ENCODE measurements at regions not wholly inside any gene's neighbourhood (a gene's known extent, or its start where the extent isn't known, plus 50 kb on each side); places are given as distances from the start of the nearest gene placed in this dataset.

- ATAC-seq: no peak
These were observed 68.6 kb upstream of the FOXA2 start for GRCh38 chr20:22652681-22653588.

- no peak for ATAC-seq
These were observed 69.6 kb upstream of the FOXA2 start for GRCh38 chr20:22653658-22654642.

GRCh38 chr20:22663528-22664025 is 79.2 kb upstream of the FOXA2 start:
- no peak for ATAC-seq

- ATAC-seq: no peak
These were observed 82.8 kb upstream of the FOXA2 start for GRCh38 chr20:22667198-22667597.

DNA sequence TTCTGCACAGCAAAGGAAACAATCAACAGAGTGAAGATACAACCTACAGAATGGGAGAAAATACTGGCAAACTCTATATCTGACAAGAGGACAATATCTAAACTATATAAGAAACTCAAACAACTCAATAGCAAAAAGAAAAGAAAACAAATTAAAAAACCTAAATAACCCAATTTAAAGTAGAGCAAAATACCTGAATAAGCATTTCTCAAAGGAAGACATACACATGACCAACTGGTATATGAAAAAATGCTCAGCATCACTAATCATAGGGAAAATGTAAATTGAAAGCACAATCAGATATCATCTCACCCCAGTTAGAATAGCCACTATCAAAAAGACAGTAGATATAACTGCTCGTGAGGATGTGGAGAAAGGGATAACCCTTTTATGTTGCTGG is 87.8 kb upstream of the FOXA2 start:
- no peak for ATAC-seq

DNA sequence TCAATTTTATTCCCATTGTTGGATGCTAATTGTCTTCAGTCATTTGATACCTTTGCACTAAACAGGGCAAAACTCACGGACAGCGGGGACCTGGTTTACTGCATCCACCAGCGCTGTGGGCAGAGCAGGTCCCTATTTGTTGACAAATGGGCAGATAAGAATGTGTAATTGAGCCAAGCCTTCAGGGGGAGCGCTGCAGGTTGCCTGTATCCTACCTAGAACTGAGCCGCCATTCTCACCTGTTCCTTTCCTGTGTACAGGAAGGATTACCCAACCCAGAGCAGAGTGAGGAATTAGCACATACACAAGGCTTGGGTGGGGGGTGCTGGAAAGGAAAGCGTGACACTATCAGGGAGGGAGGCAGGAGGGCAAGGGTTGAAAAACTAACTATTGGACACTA is 89.1 kb upstream of the FOXA2 start:
- ATAC-seq: no peak

DNA sequence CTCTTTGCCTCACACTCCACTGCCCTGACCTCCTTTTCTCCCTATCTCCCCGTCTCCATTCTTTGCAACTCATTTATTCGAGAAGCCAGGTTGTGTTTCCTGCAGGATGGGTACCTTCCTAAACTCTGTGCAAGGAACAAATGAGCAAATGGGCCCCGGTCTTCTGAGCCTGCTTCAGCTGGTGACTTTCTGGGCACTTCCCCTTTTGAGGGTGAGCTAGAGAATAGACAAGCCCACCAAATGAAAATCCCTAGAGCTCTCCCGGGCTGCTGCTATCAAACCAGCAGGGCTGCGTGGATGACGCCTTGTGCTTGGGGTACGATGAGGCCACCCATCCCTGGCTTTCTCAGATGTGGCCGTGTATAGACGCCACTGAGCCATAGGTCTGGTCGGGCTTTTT is 91.0 kb upstream of the FOXA2 start:
- ATAC-seq: no peak

DNA sequence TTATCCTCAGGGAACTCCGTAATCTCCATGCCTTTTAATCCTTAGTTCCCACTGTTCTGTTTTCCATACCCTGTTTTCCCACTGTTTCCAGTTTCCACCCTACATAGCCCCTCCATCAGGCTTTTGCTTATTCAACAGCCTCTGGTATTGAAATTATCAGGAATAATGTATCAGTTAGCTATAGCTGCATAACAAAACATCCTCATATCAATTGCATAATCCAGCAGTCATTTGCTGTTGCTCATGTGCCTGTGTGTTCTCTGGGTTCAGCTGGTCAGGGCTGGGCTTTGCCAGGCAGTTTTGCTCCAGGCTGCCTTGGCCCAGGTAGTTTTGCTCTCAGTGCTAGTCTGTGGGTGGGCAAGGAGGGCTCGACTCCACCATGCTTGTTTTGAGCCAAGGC is 94.3 kb upstream of the FOXA2 start:
- ATAC-seq: no peak

DNA sequence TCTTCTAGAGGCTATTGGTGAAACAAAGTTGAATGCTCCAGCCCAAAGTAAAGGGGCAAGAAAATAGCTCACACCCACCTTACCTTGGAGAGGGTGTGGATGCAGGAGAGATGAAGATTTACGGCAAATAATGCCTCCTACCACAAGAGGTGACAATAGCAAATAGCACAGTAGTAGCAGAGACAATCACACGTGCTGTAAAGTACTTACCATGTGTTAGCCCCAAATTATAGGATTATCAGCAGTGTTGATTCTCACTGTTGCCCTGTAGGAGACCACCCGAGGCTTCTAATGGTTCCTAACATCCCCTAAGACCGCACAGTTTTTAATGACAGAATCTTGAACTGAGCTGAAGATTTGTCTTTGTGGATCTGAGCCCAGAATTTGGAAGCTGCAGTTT is 94.8 kb upstream of the FOXA2 start:
- no peak for ATAC-seq

DNA sequence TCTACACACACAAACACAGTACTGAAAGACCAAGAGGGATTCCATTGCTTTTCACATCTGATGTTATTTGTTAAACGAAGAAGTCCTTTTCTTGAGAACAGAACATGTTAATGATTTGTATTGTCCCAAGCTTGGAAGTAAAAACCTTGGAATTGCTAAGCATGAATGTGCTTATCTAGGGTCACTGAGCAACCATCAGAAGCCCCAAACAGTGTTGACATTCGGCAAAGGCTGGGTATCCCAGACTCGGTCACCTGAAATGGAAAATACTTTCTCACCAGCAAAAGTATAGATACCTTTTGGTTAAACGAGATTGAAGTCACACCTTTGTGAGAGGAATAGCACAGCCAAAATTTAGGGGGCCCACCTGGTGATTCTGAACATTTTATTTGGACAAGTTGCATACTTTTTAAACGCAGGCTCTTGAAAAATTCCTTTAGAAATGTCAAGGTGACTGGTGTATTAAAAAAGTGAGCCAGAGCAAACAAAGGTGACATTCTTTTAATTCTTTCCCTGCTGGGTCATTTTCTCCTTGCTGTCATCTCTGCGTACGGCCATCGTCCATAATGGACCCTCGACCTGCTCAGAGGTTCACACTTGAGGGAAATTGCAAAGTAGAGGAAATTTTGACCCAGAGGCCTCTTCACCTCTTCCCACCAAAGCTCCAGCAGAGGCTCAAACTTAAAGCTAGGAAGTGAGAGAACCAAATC is 95.8 kb upstream of the FOXA2 start:
- ATAC-seq: no peak

GRCh38 chr20:22681591-22682248 is 97.3 kb upstream of the FOXA2 start:
- no peak for ATAC-seq

DNA sequence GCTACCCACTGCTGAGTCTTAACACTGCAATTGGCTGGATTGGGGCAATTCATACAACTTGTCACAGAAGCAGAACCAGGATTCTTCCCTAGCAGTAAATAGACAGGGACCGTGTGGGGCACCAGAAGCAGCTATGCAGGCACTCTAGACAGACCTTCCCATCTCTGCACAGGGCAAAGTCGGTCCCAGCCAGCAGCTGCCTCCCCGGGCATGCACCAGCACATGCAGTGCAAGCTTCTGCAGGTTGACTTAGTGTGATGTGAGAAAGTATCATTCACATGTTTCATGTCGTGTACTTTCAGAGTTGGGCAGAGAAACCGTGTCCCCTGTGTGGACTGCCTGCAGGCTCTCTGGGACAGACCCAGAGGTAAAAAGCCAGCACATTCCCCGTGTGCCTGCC is 98.0 kb upstream of the FOXA2 start:
- no peak for ATAC-seq

- no peak for ATAC-seq
These were observed 99.8 kb upstream of the FOXA2 start for GRCh38 chr20:22684072-22684762.

DNA sequence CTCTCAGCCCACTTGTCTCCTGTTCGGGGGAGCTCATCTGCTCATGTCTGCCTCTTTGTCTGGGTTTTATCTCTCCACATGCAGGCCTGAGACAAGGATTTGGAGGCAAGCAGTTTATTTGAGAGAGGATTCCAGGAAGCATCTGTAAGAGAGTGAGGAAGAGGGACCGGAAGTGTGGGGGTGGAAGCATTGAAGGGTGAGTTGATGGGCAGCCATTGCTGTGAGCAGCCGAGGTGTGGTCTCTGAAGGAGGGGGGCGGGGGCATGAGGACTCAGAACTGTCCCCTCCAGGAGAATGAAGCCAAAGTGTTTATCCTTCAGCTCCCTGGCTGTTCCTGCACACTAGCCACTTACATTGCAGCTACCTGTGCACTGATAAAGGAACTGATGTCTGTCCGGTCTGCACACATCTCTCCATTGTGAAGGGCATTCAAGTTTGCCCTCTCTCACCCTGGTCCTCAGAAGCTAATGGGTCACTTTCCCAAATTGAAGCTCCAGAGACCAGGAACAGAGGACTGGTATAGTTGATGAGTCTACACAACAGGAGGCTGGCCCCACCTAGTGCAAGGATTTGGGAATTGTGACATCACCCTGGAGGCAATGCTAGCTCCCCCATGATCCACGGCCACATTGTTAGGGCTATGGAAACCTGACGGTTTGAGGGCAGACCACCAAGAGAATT is 100.5 kb upstream of the FOXA2 start:
- no peak for ATAC-seq

DNA sequence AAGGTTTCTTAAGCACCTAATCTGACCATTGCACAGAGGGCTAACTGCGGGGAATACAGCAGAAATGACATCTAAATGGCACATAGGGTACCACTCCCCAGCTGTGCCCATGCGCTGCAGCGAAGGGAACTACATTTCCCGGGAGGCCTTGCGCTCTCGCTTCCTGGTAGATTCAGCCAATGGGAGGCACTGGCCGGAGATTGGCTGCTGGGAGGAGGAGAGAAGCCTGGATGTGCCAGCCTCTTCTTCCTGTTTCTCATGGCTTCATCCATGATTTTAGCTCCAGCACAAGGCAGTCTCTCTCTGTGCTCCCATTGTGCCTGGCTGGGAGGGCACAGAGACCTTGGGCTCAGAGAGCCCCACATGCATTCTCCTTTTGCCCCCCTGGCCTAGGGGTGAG is 101.7 kb upstream of the FOXA2 start:
- no peak for ATAC-seq

DNA sequence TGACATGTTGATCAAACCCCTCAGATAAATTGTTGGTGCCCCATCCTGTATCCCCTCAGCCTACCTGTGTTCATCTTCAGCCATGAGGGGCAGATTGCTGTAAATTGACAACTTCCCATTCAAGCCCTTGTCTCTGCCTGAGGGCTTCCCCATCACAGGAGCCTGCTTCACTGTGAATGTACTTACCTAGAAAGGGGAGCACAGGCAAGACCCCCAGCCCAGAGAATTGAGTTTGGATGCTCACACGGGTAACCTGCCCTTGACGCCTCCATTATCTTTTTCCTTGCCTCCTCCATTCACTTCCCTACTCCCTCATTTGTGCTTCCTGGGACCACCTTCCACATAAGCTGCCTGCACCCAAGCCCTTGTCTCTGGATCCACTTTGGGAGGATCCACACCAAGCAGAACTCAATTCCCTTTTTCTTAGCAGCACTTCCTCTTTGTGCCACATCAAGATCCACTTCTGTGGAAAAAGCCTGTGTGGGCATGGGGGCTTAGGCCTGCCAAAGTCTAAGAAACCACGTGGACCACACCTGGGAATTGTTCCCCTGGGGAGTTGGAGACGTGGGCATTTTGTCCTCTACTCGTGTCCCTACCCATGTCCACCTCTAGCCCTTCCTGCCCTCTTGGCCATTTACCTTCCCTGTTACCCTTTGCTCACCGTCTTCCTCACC is 103.4 kb upstream of the FOXA2 start:
- ATAC-seq: no peak

DNA sequence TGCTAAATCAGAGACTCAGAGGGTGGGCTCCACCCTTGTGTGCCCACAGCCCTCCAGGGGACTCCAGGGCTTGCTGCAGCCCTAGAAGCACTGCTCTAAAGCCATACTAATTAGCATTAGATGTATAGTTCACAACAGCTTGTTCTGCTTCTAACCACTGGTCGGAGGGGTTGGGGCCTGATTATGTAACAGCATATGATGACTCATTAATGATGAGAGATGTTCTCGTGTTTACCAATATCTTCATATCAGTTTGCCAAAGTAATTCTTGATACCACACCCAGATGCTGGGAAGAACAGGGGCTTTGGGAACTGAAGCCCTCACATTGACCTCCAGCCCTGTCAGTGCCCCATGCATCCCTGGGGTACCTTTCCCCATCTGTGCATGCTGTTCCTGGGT is 104.1 kb upstream of the FOXA2 start:
- no peak for ATAC-seq

DNA sequence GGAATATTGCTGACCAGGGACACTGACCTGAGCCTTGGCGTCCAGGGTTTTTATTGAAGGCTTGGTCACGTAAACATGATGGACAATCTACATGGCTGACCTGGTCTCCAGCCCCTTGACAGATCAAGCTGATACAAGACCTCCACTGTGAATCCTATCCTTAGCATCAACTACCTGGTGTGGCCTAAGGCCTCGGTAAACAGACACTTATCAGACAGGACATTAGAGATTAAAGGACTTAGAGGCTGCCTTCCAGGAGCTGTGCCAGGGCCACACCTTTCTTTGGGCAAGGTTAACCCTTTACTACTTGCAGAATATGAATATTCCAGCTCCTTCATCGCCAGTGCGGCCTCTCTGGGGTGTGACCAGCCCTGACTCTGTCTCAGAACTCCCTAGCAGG is 104.9 kb upstream of the FOXA2 start:
- ATAC-seq: no peak

- no peak for ATAC-seq
These were observed 105.6 kb upstream of the FOXA2 start for GRCh38 chr20:22690000-22690399.

DNA sequence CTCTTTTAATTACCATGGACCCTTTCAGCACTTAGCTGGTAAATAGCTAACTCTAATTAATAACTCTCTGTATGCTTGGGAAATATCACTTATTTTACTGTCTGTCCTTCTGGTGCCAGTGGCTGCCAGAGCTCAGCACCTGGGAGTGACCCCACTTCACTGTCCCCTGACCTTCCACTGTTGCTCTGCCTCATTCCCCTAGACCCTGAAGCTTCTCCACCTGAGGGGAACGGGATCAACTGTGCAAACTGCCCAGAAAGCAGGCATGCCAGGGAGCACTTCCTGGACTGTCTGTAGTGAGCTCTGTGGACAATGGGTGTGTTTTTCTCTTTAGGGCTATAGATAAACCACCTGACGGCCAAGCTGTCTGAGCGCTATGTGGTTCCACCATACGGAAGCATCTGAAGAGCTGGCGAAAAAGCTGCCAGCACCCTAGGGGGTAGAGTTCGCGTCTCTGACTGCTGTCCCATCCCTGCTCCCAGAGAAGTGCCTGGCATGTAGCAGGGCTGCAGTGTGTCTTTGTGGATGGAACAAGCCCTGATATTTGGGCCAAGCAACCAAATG is 106.3 kb upstream of the FOXA2 start:
- no peak for ATAC-seq
